GM10266 (cell line): ENCODE measurements at regions not wholly inside any gene's neighbourhood (a gene's known extent, or its start where the extent isn't known, plus 50 kb on each side); places are given as distances from the start of the nearest gene placed in this dataset.
"Not testable (repeated sequence)": the region's sequence is repeated elsewhere in the genome, so short reads cannot be mapped to it uniquely, and the experiment has no call there.

Source experiments
- DNase-seq: peaks from one replicate; pipeline ENCODE4 v3.0.0; 2012; ENCODE audit errors: extremely low spot score
- CTCF ChIP-seq: IDR thresholded peaks from 2 replicates; pipeline ENCODE4 v1.5.1; 2012; ENCODE audit warnings: mild to moderate bottlenecking, low read depth; ENCODE audit not compliant: control insufficient read depth, insufficient read depth; ENCODE audit errors: missing control alignments

GRCh38 chr15:91635080-91635479 is 218.4 kb upstream of the SLCO3A1 start:
- no peak for DNase-seq
- TF ChIP-seq CTCF: no peak

GRCh38 chr15:91635641-91636040 is 217.9 kb upstream of the SLCO3A1 start:
- no peak for DNase-seq
- no peak for TF ChIP-seq CTCF

GRCh38 chr15:91649016-91649415 is 204.5 kb upstream of the SLCO3A1 start:
- no peak for TF ChIP-seq CTCF
- no peak for DNase-seq

- TF ChIP-seq CTCF: no peak
These were observed 203.6 kb upstream of the SLCO3A1 start for GRCh38 chr15:91649831-91650321.

GRCh38 chr15:91651251-91651650 is 202.3 kb upstream of the SLCO3A1 start:
- TF ChIP-seq CTCF: no peak
- DNase-seq: no peak

More at GRCh38 chr15:91649831-91650321, 203.6 kb upstream of the SLCO3A1 start:
- DNase-seq: no peak

GRCh38 chr15:91652610-91653207 is 200.8 kb upstream of the SLCO3A1 start:
- TF ChIP-seq CTCF: no peak
- no peak for DNase-seq

- DNase-seq: not testable (repeated sequence)
These were observed 197.8 kb upstream of the SLCO3A1 start for GRCh38 chr15:91655563-91656290.
